ENCODE measurements at regions not wholly inside any gene's neighbourhood (a gene's known extent, or its start where the extent isn't known, plus 50 kb on each side); places are given as distances from the start of the nearest gene placed in this dataset.

GRCh38 chr21:39116761-39117439 lies 66.4 kb downstream of the PSMG1 start:
- 89 to 97% (median 92%) methylated on average over 14 to 19 of the region's 19 CpGs for WGBS, 5 donors
- DNase-seq: no peak

GRCh38 chr21:39115576-39116235 lies 67.5 kb downstream of the PSMG1 start:
- Histone ChIP-seq H3K27me3 (replicated peaks in 1 of 7) (no peaks in the 10 kb centered on the region), H3K36me3 (no peaks in the 10 kb centered on the region), H3K27ac (no peak overlapping the region), H3K4me3 (no peak overlapping the region), H3K9me3 (no peaks in the 10 kb centered on the region), H3K4me1 (peaks cover 0 to 4% (median 0%) of the 10 kb centered on the region in 6 donors)
- WGBS, 5 donors: 78 to 90% (median 82%) methylated on average over 10 of the region's 10 CpGs
- no peak for DNase-seq
- TF ChIP-seq POLR2A (IDR thresholded peaks at IDR 0.05) (no peak), POLR2AphosphoS5 (IDR thresholded peaks at IDR 0.05) (no peak)
- TF ChIP-seq, protein P1, sequence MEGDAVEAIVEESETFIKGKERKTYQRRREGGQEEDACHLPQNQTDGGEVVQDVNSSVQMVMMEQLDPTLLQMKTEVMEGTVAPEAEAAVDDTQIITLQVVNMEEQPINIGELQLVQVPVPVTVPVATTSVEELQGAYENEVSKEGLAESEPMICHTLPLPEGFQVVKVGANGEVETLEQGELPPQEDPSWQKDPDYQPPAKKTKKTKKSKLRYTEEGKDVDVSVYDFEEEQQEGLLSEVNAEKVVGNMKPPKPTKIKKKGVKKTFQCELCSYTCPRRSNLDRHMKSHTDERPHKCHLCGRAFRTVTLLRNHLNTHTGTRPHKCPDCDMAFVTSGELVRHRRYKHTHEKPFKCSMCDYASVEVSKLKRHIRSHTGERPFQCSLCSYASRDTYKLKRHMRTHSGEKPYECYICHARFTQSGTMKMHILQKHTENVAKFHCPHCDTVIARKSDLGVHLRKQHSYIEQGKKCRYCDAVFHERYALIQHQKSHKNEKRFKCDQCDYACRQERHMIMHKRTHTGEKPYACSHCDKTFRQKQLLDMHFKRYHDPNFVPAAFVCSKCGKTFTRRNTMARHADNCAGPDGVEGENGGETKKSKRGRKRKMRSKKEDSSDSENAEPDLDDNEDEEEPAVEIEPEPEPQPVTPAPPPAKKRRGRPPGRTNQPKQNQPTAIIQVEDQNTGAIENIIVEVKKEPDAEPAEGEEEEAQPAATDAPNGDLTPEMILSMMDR (IDR thresholded peaks at IDR 0.05 in 8 of 11, conservative IDR thresholded peaks at IDR 0.05 in 3 of 11): no peak
- intact Hi-C loops (cut with DNase I; ENCODE audit: low total_unique reads): no loop called here

More at GRCh38 chr21:39116761-39117439, 66.4 kb downstream of the PSMG1 start:
- Histone ChIP-seq H3K27ac (no peak overlapping the region), H3K36me3 (no peaks in the 10 kb centered on the region), H3K4me3 (no peak overlapping the region), H3K9me3 (peaks cover 0 to 4% (median 0%) of the 10 kb centered on the region in 8 donors), H3K4me1 (peaks cover 0 to 4% (median 0%) of the 10 kb centered on the region in 6 donors), H3K27me3 (replicated peaks in 1 of 7) (no peaks in the 10 kb centered on the region)
- TF ChIP-seq POLR2AphosphoS5 (IDR thresholded peaks at IDR 0.05) (no peak), POLR2A (IDR thresholded peaks at IDR 0.05) (no peak)
- TF ChIP-seq, protein P1 (IDR thresholded peaks at IDR 0.05 in 8 of 11, conservative IDR thresholded peaks at IDR 0.05 in 3 of 11): no peak
- intact Hi-C loops (cut with DNase I; ENCODE audit: low total_unique reads): no loop called here

DNA sequence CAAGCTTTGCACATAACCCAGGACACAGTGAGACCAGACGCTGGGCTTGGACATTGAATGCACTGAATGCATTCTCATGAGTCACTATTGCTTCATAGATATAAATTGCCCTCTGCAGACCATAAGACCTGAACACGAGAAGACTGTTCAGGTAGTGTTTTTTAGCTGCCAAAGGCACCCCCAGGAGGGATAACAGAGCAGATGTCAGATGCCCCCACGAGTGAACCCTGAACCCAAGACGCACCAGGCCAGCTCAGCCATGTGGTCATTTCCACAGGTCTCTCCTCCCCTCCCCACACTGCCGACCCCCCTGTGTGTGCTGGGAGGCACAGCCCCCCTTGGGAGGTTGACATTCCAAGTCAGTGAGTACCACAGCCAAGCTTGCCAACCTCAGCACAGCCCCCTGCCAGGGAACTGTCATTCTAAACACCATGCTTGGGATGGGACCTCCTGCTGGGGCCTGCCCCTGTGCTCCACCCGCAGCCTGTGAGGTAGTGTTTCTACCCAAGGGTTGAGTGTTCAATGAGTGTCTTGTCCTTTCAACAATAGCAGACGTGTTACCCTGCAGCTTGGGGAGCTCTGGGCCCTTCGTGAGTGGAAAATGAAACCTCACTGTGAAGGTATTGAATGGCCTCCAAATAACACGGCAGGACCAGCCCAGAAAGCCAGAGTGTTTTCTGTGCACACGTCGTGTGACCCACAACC lies 68.2 kb downstream of the PSMG1 start:
- Histone ChIP-seq H3K27ac (no peak overlapping the region), H3K9me3 (no peaks in the 10 kb centered on the region), H3K36me3 (no peaks in the 10 kb centered on the region), H3K4me1 (peaks cover 0 to 4% (median 0%) of the 10 kb centered on the region in 6 donors), H3K4me3 (no peak overlapping the region), H3K27me3 (replicated peaks in 1 of 7) (no peaks in the 10 kb centered on the region)
- intact Hi-C loops (cut with DNase I; ENCODE audit: low total_unique reads): no loop called here
- 66 to 84% (median 82%) methylated on average over 8 to 11 of the region's 11 CpGs for WGBS, 5 donors
- no peak for DNase-seq
- TF ChIP-seq POLR2A (IDR thresholded peaks at IDR 0.05) (no peak), POLR2AphosphoS5 (IDR thresholded peaks at IDR 0.05) (no peak)
- TF ChIP-seq, protein P1 (IDR thresholded peaks at IDR 0.05 in 8 of 11, conservative IDR thresholded peaks at IDR 0.05 in 3 of 11): no peak
